ENCODE measurements at regions not wholly inside any gene's neighbourhood (a gene's known extent, or its start where the extent isn't known, plus 50 kb on each side); places are given as distances from the start of the nearest gene placed in this dataset.

DNA sequence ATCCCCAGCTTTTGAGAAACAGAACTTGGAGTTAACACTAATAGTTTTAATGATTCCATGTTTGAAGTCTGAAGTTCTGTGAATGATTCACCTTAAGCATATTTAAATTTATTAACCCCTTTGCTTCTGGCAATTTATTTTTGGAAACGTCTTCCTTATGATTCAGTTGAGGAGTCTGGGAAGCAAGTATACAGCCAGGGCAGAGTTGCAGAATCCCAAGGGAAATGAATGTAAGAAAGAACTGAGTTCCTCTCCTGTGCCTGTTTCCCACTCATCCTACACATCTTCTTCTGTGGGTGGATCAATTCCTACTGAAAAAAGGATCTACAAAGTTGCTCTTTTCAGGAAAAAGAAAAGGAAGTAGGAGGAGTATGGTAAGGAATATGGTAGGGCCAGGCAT is 108.2 kb upstream of the CCDC91 start:
- TF ChIP-seq CTCF (IDR thresholded peaks at IDR 0.05): no peak
- TF ChIP-seq EZH2 (IDR thresholded peaks at IDR 0.05): no peak
- no peak for TF ChIP-seq EZH2phosphoT487 (IDR thresholded peaks at IDR 0.05)
